ENCODE measurements at regions not wholly inside any gene's neighbourhood (a gene's known extent, or its start where the extent isn't known, plus 50 kb on each side); places are given as distances from the start of the nearest gene placed in this dataset.
"Not testable (repeated sequence)": the region's sequence is repeated elsewhere in the genome, so short reads cannot be mapped to it uniquely, and the experiment has no call there.

DNA sequence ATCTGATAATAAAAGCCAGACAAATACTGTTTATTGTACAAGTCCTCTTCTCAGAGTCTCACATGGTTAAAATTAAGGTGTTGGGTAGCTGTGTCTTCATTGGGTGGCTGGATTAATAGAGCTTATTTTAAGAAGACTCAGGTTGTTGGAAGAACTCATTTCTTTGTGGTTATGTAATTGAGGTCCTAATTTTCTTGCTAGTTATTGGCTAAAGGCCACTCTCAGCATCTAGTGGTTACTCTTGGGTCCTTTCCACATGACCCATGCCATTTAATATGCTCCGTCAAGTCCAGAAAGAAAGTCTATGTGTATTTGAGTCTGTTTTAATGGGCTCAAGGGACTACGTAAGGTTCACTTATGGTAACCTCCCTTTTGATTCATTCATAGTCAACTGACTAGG lies 1668.6 kb upstream of the AGA start:
- DNase-seq (ENCODE audit: low read depth): no peak

DNA sequence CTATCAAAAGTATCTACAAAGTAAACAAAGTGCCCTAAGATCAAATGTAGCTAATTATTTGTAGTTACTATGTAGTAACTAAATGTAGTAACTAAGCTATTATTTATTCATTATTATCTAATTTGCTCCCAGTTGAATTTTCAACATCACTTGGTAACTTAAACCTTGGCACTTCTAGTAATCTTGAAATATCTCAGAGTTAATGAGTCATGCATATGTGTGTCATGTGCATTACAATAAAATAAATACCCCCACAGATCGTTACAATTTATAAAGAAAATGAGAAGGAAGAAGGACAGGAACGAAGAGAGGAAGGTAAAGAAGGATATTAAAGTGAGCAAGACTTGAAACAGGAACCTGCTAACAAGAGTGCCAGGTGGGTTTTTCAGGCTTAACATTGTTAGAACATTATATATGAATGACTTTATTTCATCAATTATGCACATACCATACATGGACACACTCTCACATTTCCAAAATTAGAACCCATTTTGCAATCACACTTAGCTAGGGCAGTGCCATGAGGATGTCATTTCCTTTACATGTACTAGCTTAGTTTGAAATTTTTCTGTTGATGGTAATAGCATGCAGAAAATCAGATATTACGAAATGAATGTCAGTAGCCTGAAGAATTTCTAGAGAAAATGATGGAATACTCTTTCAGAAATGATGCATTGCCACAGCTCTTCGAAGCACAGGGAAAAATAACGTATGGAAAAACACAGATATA lies 1670.4 kb upstream of the AGA start:
- peak; percentile 6 for DNase-seq (ENCODE audit: low read depth)

DNA sequence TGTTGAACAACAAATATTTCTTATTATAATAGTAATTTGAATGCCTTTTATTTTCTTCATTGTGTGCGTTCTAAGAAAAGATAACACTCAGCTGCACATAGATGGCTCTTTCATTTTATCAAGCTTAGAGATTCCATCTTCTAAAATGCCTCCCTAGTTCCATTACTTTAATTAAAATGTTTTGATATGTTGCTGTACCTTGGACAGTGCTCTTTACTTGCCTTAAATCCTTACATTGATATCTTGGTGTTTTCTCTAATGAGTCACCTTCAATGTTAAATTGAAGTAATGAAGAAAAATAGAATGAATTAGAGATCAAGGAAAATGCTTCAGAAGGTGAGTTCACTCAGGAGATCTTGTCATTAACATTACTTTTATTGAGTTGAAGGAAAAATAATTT lies 1672.4 kb upstream of the AGA start:
- no peak for DNase-seq (ENCODE audit: low read depth)

DNA sequence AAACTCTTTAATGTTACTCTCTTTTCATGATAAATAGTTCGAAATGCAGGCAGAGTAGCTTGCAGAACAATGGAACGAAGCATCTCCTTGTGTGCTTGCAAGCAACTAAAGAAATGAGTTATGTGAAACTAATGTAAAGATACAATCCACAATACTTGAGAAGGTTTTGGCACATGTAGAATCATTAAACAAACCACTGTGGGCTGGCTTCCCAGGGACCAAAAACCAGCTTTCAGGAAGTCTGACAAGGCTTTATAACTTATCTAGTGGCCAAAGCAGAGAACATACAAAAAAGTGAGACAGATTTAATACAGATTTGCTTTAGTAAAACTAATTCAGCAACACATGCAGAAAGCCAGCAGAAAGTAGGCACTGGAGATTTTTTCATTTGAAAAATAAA lies 1673.8 kb upstream of the AGA start:
- no peak for DNase-seq (ENCODE audit: low read depth)

DNA sequence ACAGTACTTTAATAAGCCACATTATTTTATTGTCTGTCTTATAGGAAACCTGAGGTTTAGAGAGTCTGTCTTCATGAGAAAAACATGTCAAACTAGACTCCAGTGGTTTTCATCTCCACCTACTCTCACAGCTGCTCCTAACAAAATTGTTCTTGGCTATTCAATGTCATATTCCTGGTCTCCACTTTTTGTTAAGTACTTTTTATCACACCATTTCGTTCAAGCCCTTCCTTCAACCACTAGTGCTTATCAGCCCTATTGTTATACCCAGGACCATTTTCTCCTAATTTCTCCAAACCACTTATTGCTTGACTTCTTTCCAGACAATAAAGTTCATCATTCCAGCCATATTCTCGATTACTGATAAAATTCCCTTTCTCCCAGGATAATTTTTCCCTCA lies 1674.3 kb upstream of the AGA start:
- no peak for DNase-seq (ENCODE audit: low read depth)

DNA sequence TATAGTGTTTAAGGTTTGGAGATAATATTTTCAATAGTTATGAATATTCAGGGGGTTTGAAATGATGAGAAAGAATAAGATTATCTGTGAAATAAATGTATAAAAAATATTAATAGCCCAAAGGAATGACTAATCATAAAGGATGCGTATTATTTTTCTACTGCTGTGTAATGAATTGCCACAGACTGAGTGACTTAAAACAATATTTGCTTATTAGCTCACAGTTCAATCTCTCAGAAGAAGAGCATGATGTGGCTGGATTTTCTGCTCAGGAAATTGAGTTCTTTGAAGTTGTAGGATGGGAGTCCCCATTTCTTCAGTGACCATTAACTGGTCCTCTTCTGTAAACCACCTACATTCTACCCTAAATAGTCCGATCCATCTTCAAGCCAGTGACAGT lies 1680.8 kb upstream of the AGA start:
- DNase-seq (ENCODE audit: low read depth): no peak

DNA sequence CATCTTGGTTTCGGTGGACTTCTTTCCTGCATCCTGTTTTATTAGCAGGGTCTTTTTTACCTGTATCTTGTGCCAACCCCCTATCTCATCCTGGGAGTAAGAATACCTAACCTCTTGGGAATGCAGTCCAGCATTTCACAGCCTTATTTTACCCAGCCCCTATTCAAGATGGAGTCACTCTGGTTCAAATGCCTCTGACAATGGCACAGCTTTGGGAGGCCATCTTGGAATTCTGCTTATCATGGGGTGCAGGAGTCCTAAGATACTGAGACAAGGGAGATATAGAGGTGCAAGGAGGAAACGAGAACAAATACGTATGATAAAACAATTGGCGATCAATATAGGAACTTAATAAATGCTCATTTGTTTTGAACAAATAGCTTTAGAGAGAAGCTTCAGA lies 1682.2 kb upstream of the AGA start:
- no peak for DNase-seq (ENCODE audit: low read depth)

DNA sequence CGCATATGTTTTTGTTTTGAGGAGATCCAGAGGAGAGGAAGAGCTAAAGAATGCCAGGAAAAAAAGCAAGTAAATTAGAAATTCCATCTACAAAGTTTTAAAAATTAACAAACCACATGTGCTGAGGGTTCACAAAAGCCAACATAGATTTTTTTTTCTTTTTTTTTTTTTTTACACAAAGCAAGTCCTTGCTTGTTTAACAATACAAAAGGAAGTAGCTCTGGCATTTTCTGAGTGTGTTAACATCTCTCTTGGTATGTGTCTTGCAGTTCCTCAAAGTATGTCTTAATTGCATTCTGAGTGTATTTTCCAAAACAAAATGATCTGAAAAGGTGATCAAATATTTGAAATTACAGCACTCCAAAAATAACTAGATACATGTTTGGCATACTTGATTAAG lies 1682.7 kb upstream of the AGA start:
- no peak for DNase-seq (ENCODE audit: low read depth)

DNA sequence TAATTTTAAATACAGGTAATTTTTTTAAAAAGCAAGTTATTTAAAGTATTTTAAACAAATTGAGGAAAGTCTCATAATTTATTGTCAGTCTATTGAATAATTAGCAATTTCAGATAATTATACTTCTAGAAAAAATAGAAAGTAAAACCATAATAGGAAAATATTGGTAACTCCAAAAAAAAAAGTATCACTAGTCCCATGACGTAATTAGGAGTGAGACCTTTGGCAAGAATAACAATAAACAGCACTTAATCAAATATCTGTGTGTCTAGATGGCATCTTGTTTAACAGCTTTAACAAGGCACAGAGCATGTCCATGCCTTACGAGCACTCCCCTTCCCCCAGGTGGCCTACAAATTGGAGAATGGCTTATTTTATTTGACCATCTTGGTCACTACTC lies 1683.6 kb upstream of the AGA start:
- no peak for DNase-seq (ENCODE audit: low read depth)

DNA sequence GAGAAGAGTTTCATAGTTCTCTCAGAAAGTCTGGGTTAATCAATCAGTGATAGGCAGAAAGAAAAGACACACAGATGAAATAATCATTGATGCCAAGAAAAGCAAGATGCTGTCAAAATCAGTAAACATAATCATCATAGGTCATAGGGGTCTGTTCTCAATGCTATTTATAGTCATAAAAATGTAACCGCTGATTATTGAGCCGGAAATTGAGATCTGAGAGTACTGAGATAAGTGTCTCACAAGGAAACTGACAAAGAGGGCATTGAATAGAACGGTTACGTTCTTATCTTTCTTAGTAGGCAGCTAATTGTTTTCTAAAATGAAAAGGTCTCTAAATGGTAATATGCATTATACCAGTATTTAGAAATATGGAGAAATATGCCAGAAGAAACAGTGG lies 1686.1 kb upstream of the AGA start:
- no peak for DNase-seq (ENCODE audit: low read depth)

DNA sequence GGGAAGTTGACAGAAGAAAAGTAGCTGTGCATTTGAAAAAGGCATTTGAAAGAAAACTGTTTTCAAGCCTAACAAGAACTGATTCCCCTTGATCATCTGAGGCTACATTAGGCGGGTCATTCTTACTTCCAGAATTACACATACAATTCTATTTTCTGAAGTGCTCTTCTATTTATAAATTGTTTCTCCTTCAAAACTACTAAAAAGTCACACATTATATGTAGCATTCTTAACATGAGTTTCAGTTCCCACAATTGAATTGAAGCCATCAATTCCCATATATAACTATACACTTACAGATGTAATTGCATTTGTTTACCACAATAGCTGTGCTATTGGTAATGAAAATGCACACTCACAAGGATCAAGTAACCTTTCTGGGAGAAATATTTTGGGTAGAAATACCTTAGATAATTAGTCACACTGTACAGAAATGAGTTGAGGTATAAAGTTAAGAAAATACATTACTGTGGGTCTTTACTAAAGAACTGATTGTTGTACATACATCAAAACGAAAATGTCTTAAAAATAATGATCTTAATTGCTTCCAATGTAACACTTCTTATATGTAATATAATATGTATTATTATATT lies 1688.0 kb upstream of the AGA start:
- DNase-seq (ENCODE audit: low read depth): no peak

DNA sequence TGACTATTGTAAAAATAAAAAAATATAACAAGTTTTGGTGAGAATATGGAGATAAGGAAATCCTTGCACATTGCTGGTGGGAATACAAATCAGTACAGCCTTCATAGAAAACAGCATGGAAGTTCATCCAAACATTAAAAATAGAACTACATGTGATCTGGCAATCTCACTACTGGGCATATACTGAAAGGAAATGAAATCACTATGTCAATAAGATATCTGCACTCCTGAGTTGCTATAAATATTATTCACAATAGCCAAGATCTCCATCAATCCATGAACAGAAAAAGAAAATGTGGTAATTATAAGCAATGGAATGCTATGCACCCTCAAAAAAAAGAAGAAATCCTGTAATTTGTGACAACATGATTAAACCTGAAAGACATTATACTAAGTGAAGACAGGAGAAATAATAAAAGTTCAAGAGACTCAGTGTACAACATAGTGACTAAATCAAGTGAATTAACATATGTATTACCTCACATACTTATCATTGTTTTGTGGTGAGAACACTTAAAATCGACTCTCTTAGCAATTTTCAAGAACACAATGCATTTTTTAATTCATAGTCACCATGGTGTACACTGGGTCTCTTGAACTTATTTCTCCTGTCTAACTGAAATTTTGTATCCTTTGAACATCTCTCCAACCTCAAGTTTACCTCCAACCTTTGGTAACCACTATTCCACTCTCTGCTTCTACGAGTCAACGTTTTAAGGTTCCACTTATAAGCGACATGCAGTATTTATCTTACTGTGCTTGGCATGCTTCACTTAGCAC lies 1703.7 kb upstream of the AGA start:
- peak; percentile 76 for DNase-seq (ENCODE audit: low read depth)

DNA sequence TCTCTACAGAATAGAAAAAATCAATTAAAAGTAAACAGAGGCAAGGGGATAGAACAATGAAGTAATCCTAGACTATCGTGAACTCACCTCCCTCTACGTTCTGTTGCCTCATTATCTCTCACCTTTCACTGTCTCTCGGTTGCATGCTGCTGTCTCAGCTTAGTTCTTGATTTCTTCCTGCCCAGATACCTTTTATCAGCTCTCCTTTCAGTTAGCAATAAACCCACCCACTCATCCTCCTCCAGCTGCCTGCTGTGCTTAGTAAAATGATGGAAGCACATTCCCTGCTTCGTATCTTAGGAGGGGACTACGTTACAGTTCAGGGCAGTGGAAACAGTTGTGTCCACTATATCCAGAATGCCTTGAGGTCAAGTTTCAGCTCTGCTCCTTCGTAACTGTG lies 1709.5 kb upstream of the AGA start:
- DNase-seq (ENCODE audit: low read depth): no peak

DNA sequence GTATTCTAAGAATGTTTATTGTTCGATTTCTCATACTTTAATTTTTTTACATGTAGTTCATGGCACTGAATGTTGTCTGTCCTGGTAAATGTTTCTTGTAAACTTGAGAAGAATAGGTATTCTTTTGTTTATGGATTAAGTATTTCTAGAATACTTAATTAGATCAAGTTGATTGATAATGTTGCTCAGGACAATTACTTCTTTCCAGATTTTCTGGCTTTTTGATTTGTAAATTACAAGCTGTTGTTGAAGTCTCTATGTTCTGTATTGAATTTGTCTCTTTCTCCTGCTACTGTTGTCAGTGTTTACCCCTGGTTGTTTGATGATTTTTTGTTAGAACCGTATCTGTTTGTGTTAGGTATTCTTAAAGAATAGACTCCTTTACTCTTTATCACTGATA lies 1720.9 kb upstream of the AGA start:
- DNase-seq (ENCODE audit: low read depth): no peak

DNA sequence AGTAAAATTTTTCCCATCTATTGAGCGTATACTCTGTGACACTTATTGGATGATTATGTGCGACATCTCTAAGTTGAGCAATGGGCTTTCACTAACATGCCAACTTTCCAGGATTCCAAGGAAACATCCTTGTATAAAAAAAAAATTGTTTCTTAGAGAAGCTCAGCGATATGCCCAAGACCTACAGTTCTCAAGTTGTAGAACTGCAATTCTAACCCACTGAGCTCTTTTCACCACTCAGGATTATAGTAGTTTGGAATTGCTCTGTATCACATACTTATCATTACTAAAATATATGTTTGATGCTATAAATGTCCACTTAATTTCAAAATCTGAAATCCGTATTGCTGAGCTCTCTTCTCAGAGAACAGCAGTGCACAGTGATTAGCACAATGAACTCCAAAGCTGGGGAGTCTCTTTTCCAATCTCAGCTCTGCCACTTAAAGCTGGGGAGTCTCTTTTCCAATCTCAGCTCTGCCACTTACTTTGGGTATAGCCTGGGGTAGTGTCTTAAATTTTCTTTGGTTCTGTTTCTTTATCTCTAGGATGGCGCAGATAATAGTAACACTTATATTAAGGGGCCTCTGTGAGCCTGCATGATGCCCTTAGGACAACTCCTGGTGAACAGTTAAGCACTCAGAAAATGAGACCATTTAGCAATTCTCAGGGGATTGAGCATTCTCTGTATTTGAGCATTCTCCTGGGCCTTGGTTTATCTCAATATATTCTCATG lies 1722.2 kb upstream of the AGA start:
- DNase-seq (ENCODE audit: low read depth): no peak

DNA sequence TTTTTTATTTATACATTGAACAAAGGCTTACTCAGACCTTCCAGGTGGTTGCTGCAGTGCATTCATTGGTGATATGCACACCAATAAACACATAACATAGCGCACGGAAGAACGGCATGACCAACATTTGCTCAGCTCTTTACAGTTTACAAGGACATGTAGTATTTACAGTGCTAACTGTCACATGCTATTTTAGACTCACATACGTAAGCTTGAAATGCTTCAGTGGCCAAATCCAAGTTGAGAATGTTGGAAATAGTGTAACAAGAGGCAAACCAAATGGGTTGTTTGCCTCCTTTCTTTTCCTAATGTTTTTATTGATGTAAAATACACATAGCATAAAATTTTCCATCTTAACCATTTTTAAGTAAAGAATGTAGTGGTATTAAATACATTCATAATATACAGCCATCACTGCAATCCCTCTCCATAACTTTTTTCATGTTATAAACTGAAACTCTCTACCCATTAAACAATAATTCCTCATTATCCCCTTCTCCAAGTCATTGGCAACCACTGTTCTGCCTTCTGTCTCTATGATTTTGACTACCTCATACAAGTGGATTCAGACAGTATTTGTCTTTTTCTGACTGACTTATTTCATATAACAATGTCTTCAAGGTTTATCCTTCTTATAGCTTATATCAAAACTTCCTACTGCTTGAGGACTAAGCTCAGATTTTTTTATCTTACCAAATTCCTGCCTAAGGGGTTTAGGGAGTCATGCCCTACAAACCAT lies 1722.9 kb upstream of the AGA start:
- DNase-seq (ENCODE audit: low read depth): no peak

DNA sequence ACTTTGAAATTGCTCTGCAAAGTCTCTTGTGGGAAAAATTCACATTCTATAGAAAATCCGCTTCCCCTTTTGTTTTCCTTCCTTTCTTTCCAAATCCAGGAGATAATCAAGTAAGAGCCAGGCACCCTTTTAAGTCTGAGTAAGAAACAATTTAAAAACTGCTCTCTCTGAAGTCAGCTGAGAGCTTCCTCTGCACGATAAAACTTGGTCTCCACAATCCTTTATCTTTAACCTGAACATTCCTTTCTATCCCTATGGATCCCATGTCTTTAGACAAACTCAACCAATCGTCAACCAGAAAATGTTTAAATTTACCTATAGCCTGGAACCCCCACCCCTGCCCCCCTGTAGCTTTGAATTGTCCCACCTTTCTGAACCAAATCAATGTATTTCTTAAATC lies 1723.6 kb upstream of the AGA start:
- no peak for DNase-seq (ENCODE audit: low read depth)

DNA sequence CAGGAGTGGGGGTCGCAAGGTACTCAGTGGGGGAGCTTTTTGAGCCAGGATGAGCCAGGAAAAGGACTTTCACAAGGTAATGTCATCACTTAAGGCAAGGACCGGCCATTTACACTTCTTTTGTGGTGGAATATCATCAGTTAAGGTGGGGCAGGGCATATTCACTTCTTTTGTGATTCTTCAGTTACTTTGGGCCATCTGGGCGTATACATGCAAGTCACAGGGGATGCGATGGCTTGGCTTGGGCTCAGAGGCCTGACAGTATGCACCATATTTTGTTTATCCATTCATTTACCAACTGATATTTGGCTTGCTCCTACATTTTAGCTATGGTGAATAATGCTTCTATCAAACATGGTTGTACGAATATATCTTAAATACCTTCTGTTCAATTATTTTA lies 1728.1 kb upstream of the AGA start:
- not testable (repeated sequence) for DNase-seq (ENCODE audit: low read depth)

DNA sequence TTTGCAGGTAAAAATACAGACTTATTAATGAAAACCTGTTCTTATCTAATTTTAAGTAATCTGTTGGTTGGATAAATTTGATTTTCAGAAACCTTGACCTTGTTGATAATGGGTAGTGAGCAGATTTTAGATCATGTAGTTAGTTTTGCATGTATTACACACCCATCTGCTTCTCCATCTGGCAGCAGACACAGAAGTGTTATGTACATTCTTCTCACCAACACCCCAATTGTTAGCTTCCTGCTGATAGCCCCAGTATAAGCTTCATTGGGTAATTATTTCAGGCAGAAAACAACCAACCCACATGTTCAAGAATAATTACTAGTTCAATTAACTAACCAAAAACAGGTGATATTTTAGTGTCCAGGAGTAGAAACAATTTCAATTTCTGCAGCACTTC lies 1740.5 kb upstream of the AGA start:
- DNase-seq (ENCODE audit: low read depth): no peak

DNA sequence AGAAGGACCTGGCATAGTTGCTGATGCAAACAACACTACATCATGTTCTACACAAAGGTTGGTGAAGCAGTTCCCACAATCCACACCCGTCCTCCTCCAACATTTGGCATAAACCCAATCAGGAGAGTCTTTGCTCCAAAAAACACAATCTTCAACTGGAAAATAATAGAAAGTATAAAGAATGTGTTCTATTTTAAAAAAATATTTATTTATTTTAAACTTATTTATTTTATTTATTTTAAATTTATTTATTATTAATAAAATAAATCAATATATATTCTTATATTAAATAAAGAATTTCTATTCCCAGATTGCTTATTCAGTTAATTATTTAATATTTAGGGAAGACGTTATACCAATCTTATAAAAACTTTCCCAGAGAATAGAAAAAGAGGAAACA lies 1753.7 kb upstream of the AGA start:
- DNase-seq (ENCODE audit: low read depth): no peak

DNA sequence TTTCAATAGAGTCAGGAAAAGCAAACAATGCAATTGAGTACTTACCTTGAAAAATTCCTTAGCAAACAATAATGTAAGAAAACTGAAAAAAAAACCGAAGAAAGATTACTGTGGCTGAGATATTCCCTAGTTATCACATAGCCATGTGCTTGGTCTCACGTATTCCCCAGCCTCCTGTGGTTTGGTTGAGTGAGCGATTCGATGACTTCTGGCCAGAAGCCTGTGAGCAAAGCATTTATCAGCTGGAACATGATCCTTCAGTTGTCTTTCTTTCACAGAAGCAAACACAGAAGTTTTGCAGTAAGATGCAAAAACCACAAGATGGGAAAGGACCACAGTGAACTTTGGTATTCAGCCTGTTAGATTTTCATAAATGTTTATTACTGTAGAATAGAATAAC lies 1754.3 kb upstream of the AGA start:
- peak; percentile 58 for DNase-seq (ENCODE audit: low read depth)

All from HT1080 (cell line).